Astrocyte of the spinal cord (primary cell): ENCODE measurements at regions not wholly inside any gene's neighbourhood (a gene's known extent, or its start where the extent isn't known, plus 50 kb on each side); places are given as distances from the start of the nearest gene placed in this dataset.

Experiments
- DNase-seq: peaks from one replicate; pipeline ENCODE4 v3.0.0; 2011; ENCODE audit warnings: low read depth, low spot score
- H3K4me3 ChIP-seq: 2 replicates; pipeline ENCODE4 v1.5.1; 2011; ENCODE audit warnings: low read depth, mild to moderate bottlenecking, low read length, moderate library complexity
- in situ Hi-C: cut with HindIII; loops from 2 replicates; pipeline ENCODE4 v1.10.0; 2017; ENCODE audit warnings: low sequenced_read_pairs
- TF ChIP-seq, protein P1 (sequence below): IDR thresholded peaks from 2 replicates; pipeline ENCODE4 v1.5.1; 2012; ENCODE audit warnings: low read depth, mild to moderate bottlenecking, low read length, inconsistent platforms

DNA sequence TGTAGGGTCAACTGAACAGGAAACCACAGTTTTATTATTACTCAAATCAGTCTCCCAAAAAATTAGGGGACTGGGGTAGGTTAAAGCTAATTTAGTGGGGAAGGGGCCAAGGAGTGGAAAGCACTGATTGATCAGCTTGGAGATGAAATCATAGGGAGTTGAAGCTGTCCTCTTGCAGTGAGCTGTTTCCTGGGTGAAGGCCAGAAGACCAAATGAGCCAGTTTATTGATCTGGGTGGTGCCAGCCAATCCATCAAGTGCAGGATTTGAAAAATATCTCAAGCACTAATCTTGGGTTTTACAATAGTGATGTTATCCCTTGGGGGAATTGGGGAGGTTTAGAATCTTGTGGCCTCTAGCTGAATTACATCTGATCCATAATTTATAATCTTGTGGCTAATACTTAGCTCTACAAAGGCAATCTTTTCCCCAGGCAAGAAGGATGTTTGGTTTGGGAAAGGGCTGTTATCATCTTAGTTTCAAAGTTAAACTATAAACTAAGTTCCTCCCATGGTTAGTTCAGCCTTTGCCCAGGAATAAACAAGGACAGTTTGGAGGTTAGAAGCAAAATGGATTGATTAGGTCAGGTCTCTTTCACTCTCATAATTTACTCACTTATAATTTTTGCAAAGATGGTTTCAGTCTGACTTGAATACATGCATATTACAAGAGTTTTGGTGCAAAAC is 773.5 kb downstream of the XPNPEP1 start:
- H3K4me3 ChIP-seq, result no peak overlapping the region
- DNase-seq, result no peak
- in situ Hi-C loops, result no loop called here
- TF ChIP-seq, protein P1, sequence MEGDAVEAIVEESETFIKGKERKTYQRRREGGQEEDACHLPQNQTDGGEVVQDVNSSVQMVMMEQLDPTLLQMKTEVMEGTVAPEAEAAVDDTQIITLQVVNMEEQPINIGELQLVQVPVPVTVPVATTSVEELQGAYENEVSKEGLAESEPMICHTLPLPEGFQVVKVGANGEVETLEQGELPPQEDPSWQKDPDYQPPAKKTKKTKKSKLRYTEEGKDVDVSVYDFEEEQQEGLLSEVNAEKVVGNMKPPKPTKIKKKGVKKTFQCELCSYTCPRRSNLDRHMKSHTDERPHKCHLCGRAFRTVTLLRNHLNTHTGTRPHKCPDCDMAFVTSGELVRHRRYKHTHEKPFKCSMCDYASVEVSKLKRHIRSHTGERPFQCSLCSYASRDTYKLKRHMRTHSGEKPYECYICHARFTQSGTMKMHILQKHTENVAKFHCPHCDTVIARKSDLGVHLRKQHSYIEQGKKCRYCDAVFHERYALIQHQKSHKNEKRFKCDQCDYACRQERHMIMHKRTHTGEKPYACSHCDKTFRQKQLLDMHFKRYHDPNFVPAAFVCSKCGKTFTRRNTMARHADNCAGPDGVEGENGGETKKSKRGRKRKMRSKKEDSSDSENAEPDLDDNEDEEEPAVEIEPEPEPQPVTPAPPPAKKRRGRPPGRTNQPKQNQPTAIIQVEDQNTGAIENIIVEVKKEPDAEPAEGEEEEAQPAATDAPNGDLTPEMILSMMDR, result no peak

DNA sequence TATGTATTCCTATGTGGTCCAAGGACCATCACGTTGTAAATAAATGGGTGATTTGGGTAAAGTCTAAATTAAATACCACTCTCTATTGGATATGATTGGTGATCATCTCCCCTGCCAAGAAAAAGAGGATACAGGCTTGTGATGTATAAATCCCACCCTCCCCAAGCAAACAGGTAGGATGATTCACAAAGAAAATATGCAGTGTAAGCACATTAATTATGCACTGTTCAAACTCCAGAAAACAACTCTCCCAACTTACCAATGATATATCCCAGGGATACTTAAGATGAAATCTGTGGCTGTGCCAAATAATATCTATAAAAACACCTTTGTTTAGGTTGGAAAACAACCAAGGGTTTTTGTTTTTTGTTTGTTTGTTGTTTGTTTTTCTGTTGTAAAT is 795.9 kb downstream of the XPNPEP1 start:
- DNase-seq, result no peak
- TF ChIP-seq, protein P1, result no peak
- no peak overlapping the region for H3K4me3 ChIP-seq
- in situ Hi-C loops, result no loop called here

DNA sequence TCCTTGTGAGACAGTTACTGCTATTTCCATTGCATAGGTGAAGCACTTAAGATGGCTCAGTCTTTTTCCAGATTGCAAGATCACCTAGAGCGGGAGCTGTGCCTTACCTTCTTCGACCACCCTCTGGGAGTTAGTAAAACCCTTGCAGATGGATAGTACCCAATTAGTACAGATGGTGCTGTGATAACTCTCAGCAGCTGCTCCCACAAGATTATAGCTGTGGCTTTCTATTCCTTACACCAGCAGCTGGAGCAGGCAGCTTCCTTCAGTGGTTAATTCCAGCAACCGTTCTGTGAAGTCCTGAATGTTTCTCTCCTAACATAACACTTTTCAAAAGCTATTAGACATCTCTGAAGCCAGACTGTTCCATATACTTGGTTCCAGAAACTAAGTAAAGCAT is 796.8 kb downstream of the XPNPEP1 start:
- no peak for DNase-seq
- TF ChIP-seq, protein P1, result no peak
- in situ Hi-C loops, result no loop called here
- H3K4me3 ChIP-seq, result no peak overlapping the region

DNA sequence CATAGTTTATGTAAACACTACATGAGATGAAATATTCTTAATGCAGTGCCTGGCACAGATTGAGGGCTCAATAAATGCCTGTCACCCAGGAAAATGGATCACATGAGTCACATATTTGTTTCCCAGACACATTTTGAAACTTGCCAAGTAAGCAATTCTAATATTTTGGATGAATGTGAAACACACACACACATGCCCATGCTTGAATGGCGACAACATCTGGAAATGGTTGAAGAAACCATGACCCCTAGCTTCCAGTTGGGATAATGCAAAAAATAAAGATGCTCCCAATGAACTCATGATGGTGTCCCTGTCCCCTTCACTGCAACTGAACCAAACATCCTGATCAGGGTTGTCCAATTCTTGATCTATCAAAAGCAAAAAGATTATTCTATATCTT is 797.3 kb downstream of the XPNPEP1 start:
- no peak for DNase-seq
- in situ Hi-C loops, result no loop called here
- H3K4me3 ChIP-seq, result no peak overlapping the region
- TF ChIP-seq, protein P1, result no peak

DNA sequence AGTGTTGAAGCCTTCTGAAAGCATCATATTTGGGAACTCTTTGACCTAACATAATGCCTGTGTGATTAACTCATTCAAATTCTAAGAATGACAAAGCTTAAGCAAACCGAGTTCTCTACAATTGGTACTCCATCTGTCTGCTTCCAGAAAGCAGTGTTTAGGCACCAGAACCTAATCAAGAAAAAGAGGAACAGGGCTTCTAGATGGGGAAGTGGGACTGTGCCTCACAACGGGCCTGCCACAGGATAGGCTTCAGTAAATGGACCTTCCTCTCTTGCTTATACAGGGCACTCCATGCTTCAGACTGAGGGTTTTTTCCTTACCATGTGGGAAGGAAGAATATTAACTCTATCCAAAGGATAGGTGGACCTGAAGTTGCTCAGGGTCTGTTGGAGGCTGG is 808.1 kb downstream of the XPNPEP1 start:
- TF ChIP-seq, protein P1, result no peak
- no peak overlapping the region for H3K4me3 ChIP-seq
- in situ Hi-C loops, result no loop called here
- DNase-seq, result no peak

DNA sequence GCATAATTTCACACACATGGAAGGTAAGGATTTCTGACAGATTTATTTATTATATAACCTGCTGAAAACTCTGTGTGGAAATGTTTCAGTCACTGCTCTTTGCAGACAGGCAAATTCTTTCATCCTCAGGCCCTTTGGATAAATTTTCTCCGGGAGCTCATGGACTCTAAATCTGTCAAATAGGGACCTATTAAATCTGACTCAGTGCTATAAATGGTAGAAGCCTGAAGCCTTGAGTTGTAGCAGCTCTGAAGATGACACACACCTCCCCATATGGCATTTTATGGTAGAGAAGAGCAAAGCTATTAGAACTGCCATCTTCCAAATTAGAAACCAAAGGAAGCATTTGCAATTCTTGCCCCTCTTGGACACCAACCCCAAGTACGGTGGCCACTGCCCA is 808.7 kb downstream of the XPNPEP1 start:
- TF ChIP-seq, protein P1, result no peak
- no peak for DNase-seq
- no peak overlapping the region for H3K4me3 ChIP-seq
- in situ Hi-C loops, result no loop called here

DNA sequence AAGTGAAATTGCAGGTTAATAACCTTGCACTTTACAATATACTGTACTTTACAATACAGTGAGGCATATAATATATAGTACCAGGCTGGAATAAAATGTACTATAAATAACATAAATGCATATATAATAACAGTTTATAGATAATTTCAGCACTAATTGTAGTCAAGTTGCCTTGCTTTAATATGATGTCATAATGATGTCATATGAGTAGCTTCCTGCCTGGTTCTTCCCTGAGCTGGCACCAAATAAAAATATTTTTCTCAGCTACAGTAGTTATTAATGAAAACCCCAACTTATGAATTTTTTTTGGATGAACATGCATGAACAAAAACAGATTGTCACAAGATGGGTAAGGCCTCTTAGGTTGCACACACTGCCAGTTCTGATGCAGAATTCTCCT is 816.7 kb downstream of the XPNPEP1 start:
- no peak for DNase-seq
- in situ Hi-C loops, result no loop called here
- TF ChIP-seq, protein P1, result no peak
- no peak overlapping the region for H3K4me3 ChIP-seq
